SK-N-MC (cell line): ENCODE measurements at regions not wholly inside any gene's neighbourhood (a gene's known extent, or its start where the extent isn't known, plus 50 kb on each side); places are given as distances from the start of the nearest gene placed in this dataset.
"Not testable (repeated sequence)": the region's sequence is repeated elsewhere in the genome, so short reads cannot be mapped to it uniquely, and the experiment has no call there.

ENCODE experiments used
- EZH2 ChIP-seq: fragments of 200-600 bp; sonication (generic); IDR thresholded peaks from one replicate; pipeline ENCODE4 v1.6.1; 2017; ENCODE audit warnings: antibody characterized with exemption
- FOXP2 ChIP-seq: optimal IDR thresholded peaks from 2 replicates; pipeline ENCODE3; 2011; ENCODE audit warnings: mild to moderate bottlenecking, moderate library complexity; ENCODE audit not compliant: insufficient read depth; ENCODE audit errors: extremely low read length, control extremely low read depth
- POLR2AphosphoS5 ChIP-seq: IDR thresholded peaks from 2 replicates; pipeline ENCODE4 v1.6.1; 2012; ENCODE audit warnings: mild to moderate bottlenecking, low read depth, low read length, borderline replicate concordance

- TF ChIP-seq EZH2, POLR2AphosphoS5, FOXP2: not testable (repeated sequence)
Measured at GRCh38 chr9:62864481-62865469, 1674.9 kb downstream of the SPATA31A7 start.
